CD4-positive, alpha-beta T cell treated with Interleukin-4 for 1 hour (primary cell): ENCODE measurements at regions not wholly inside any gene's neighbourhood (a gene's known extent, or its start where the extent isn't known, plus 50 kb on each side); places are given as distances from the start of the nearest gene placed in this dataset.

Experiments used
- DNase-seq, 2 donors: peaks; one replicate each; pipeline ENCODE4 v3.0.0-alpha.2; 2020 to 2022

DNA sequence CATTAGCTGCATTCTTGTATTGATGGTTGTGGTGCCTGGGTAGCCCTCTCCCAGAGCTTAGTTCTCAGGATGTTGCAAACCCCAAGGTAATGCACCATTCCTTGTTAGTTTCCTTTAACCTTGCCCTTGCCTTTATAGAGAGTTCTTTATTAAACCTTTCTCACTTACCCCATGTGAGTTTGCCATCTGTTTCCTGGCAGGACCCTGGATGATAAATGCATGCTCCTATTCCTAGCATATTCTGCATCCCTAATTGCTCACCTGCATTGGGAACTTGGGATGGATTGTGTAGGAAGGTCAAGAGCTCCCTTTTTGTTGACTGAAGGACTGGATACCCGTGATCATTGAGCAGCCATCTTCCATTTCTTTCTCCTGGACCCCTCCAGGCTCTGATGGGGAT lies 59.9 kb upstream of the AP1S2 start:
- DNase-seq: no peak

DNA sequence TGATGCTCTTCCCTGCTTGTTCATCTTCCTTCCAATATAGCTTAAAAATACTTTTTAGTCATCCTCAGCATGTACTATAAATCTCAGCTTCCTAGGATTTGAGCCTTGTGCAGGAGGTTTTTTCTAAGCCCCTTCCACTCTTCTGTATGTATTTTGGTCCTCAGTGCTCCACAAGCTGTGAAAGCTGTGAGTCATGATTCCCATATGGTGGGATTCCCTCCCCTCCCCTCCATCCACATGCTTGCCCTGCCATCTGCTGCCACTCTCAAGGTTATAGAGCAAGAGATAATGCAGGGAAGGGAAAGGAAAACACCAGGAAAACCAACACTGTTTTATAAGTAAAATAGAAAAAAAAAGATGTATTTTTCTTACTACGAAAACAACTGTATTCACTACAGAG lies 58.5 kb upstream of the AP1S2 start:
- no peak for DNase-seq

DNA sequence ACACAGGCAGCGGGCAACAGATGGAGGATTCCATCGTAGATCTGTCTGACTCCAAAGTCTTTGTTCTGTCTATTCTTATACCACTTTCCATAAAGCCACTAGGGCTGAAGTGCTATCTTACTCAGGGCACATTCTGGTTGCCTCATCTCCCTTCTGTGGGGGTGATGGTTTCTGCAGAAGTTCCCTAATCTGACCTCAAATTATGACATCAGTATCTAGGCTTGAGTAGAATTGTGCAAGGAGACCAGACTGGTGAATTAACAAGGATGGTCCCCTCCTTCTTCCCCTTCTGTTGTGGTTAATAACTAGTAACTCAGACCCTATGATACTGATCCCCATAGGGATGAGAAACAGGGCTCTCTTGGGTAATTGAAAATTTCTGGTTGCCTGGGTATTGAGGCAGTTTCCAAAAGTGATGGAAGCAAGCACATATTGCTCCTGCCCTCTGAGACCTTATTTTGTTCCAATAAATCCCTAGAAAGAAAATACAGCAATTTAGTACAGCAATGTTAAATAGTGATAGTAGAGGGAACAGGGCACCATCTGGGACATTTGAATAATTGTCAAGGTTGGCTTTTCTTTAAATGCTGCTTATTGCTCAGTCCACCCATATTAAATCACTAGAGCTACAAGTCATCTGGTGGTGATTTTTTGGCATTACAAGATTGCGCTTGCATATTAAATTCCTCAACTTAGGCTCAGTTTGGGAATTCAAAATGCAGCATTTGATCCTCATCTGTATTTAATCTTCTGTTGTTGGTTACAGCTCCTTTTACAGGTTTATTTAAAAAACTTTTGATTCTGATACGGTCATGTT lies 57.3 kb upstream of the AP1S2 start:
- peak; percentile 5 to 65 for DNase-seq

DNA sequence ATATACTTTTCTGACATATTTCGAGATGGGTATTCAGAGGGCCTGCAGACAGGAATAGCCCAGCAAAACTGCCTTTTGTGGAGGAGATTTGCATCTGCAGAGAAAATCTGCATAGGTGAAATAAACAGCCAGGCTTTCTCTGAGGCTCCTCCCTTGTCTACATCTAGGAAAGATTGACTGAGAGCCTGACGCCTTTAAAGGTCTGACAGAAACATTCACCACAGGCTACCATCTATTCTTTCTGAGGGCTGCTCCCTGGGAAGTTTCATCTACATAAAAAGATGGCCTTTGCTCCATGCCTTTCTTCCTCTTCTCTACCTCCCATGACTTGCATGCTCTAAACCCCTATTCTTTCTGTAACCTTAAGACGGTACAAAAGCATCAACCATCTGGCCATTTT lies 55.0 kb upstream of the AP1S2 start:
- no peak for DNase-seq

DNA sequence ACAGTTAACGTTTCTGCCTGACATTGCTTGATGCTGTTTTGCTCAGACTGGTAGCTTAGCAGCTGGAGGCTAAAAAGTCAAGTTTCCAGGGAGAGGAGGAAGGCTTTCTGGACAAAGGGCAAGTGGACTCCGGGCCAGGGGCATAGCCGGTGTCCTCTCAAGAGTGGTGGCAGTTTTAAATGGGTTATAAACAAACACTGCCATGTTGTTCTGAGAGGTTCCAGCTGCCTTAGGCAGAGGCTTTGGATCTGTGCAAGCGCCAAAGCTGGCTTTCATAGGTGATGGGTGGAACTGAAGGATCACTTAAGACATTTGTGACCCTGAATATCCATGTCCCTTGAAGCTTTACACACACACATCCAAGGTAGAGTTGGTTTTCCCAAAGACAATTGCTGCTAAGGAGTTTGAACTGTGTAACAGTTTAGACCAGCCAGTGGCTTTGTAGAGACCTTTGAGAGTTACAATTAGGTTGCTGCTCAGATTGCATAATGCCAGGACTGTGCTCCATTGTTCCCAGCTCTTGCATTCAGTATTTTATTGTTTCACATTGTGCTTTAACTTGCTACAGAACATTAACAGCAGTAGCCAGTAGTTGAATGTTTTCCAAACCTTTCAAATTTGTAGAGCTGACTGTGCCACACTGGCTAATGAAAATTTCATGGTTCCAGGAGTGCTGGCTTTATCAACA lies 54.1 kb upstream of the AP1S2 start:
- DNase-seq: no peak

DNA sequence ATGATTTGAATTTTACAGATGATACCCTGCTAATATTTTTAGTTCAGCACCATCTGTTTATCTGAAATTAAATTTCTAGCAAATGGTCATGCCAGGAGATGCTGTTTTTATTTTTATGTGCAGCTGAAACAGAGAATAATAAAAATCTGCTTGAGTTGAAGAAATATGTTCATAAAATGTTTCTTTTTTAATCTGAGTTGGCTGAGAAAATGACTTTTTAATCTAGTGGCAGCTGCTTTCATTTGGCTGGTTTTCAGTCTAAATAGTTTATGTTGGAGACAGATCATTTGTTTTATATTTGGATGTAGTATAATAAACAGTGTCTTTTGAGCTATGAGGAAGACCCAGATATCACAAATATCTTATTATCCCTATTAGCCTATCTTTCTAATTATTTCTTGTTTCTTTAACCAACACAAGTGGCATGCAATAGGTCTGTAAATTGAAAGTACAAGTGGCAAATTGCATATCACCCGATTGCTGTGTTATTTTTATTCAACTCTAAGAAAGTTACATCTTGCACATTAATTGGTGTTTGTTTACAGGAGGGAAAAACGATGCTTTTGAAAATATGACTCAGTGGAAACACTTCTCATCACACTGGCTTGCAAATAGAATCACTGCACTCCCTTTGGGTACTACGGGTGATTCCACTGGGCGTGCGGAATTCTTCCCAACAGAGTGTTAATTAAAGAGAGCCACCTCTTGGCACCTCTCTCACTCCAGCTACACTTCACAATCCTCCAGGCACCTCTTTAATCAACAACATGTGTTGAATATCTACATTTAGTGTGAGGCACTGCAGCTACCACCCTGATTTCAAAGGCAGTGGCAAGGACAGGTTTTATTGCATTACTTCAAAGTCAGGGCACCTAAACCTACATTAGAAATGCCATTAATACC lies 51.7 kb upstream of the AP1S2 start:
- DNase-seq: no peak
